MM.1S (cell line): ENCODE measurements at regions not wholly inside any gene's neighbourhood (a gene's known extent, or its start where the extent isn't known, plus 50 kb on each side); places are given as distances from the start of the nearest gene placed in this dataset.

ENCODE experiments used
- DNase-seq: peaks from one replicate; pipeline ENCODE4 v3.0.0-alpha.2; 2015
- H2AFZ ChIP-seq: fragments of 300-600 bp; sonication (generic); 2 replicates; pipeline ENCODE4 v1.6.0; 2016; ENCODE audit warnings: antibody characterized with exemption, low read length
- H3F3A ChIP-seq: fragments of 300-600 bp; sonication (generic); 2 replicates; pipeline ENCODE4 v1.6.1; 2016; ENCODE audit warnings: mild to moderate bottlenecking, antibody characterized with exemption, low read length, moderate library complexity, mixed read lengths; ENCODE audit not compliant: insufficient read depth
- H3K27ac ChIP-seq: fragments of 300-600 bp; sonication (generic); 2 replicates; pipeline ENCODE4 v1.5.1; 2016; ENCODE audit warnings: mild to moderate bottlenecking, low read length
- H3K27me3 ChIP-seq: fragments of 300-600 bp; sonication (generic); replicated peaks from 2 replicates; pipeline ENCODE4 v1.6.0; 2016; ENCODE audit warnings: low read length; ENCODE audit not compliant: insufficient read depth
- H3K36me3 ChIP-seq: fragments of 300-600 bp; sonication (generic); replicated peaks from 2 replicates; pipeline ENCODE4 v1.6.1; 2016; ENCODE audit warnings: mild to moderate bottlenecking, low read length, mixed read lengths; ENCODE audit not compliant: insufficient read depth
- H3K4me1 ChIP-seq: fragments of 300-600 bp; sonication (generic); 2 replicates; pipeline ENCODE4 v1.6.1; 2016; ENCODE audit warnings: low read length, mixed read lengths
- H3K4me2 ChIP-seq: fragments of 300-600 bp; sonication (generic); 2 replicates; pipeline ENCODE4 v1.6.0; 2016; ENCODE audit warnings: low read depth, low read length
- H3K4me3 ChIP-seq: fragments of 300-600 bp; sonication (generic); 2 replicates; pipeline ENCODE4 v1.5.1; 2016; ENCODE audit warnings: low read length, mixed read lengths
- H3K79me2 ChIP-seq: fragments of 300-600 bp; sonication (generic); 2 replicates; pipeline ENCODE4 v1.6.1; 2016; ENCODE audit warnings: mixed run types, low read length, mixed read lengths
- H3K9ac ChIP-seq: fragments of 300-600 bp; sonication (generic); 2 replicates; pipeline ENCODE4 v1.6.1; 2016; ENCODE audit warnings: low read length, mixed read lengths
- H3K9me2 ChIP-seq: fragments of 300-600 bp; sonication (generic); replicated peaks from 2 replicates; pipeline ENCODE4 v1.6.1; 2016; ENCODE audit warnings: mild to moderate bottlenecking, low read length, mixed read lengths; ENCODE audit not compliant: insufficient read depth
- H3K9me3 ChIP-seq: fragments of 300-600 bp; sonication (generic); replicated peaks from 2 replicates; pipeline ENCODE4 v1.6.1; 2016; ENCODE audit warnings: mild to moderate bottlenecking, low read length, mixed read lengths; ENCODE audit not compliant: insufficient read depth
- H4K20me1 ChIP-seq: fragments of 300-600 bp; sonication (generic); 2 replicates; pipeline ENCODE4 v1.6.1; 2016; ENCODE audit warnings: mild to moderate bottlenecking, low read length, moderate library complexity, mixed read lengths; ENCODE audit not compliant: insufficient read depth
- CTCF ChIP-seq: fragments of 300-600 bp; sonication (generic); IDR thresholded peaks from 2 replicates; pipeline ENCODE4 v1.5.1; 2016; ENCODE audit warnings: antibody characterized with exemption, low read length, mixed read lengths
- EZH2 ChIP-seq: fragments of 300-600 bp; sonication (generic); optimal IDR thresholded peaks from 2 replicates; pipeline ENCODE3; 2017; ENCODE audit warnings: low read depth, mild to moderate bottlenecking, antibody characterized with exemption, low read length, mixed read lengths
- EZH2phosphoT487 ChIP-seq: fragments of 300-600 bp; sonication (generic); IDR thresholded peaks from 2 replicates; pipeline ENCODE4 v1.6.1; 2018; ENCODE audit warnings: antibody characterized with exemption, low read length

GRCh38 chr6:170201361-170201760, 89.5 kb downstream of the DLL1 start:
- no peak for DNase-seq
- Histone ChIP-seq H3K9me2 (no peaks in the 10 kb centered on the region), H3K9ac (no peak overlapping the region), H3K4me1 (no peaks in the 10 kb centered on the region), H3K9me3 (no peaks in the 10 kb centered on the region), H3K27me3 (no peaks in the 10 kb centered on the region), H3K4me2 (no peak overlapping the region), H3K4me3 (no peak overlapping the region), H4K20me1 (no peaks in the 10 kb centered on the region), H3K79me2 (no peaks in the 10 kb centered on the region), H3F3A (no peaks in the 10 kb centered on the region), H2AFZ (no peak overlapping the region), H3K36me3 (no peaks in the 10 kb centered on the region), H3K27ac (no peak overlapping the region)
- no peak for TF ChIP-seq CTCF
- TF ChIP-seq EZH2phosphoT487 = no peak
- no peak for TF ChIP-seq EZH2

DNA sequence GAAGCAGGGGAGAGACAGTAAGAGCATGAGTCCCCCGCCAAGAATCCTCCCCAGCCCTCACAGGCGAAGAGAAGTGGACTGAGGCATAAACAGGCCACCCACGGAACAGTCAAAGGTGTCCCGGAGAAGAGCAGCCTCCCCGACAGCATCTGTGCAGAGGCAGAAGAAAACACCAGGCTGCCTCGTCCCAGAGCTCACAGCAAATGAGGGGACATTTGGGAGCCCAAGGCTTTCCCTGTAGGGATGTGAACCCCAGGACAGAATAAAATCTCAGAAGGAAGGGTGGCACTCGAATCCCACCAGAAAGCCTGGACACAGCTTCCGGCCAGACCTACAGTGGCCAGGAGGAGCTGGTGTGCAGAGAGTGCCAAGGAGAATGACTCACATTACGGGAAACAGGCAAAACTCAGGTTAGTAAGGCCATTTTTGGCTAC, 90.4 kb downstream of the DLL1 start:
- no peak for DNase-seq
- H2AFZ ChIP-seq = no peak overlapping the region
- H3K4me3 ChIP-seq = no peak overlapping the region
- no peaks in the 10 kb centered on the region for H3K9me3 ChIP-seq
- no peak overlapping the region for H3K4me2 ChIP-seq
- TF ChIP-seq EZH2phosphoT487 (no peak), EZH2 (no peak), CTCF (no peak)
- no peaks in the 10 kb centered on the region for H3K9me2 ChIP-seq
- H3K79me2 ChIP-seq = no peaks in the 10 kb centered on the region
- no peak overlapping the region for H3K27ac ChIP-seq
- no peak overlapping the region for H3K9ac ChIP-seq
- no peaks in the 10 kb centered on the region for H3K27me3 ChIP-seq
- H3K4me1 ChIP-seq = no peaks in the 10 kb centered on the region
- no peaks in the 10 kb centered on the region for H3K36me3 ChIP-seq
- H4K20me1 ChIP-seq = no peaks in the 10 kb centered on the region
- H3F3A ChIP-seq = no peaks in the 10 kb centered on the region

DNA sequence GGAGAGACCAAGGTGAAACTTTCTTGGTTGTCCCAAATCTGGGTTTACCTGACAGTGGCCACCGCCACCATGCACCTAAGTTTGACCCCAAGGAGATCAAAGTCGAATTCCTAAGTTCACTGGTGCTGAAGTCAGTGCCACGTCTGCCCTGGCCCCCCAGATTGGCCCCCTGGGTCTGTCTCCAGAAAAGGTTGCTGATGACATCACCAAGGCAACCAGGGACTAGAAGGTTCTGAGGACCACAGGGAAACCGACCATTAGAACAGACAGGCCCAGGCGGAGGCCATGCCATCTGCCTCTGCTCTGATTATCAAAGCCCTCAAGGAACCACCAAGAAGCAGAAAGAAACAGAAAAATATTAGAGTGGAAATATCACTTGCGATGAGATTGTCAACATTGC, 91.2 kb downstream of the DLL1 start:
- TF ChIP-seq CTCF (no peak), EZH2 (no peak), EZH2phosphoT487 (no peak)
- DNase-seq = no peak
- Histone ChIP-seq H3K4me2 (no peak overlapping the region), H3K9ac (no peak overlapping the region), H3K36me3 (no peaks in the 10 kb centered on the region), H3F3A (no peaks in the 10 kb centered on the region), H3K79me2 (no peaks in the 10 kb centered on the region), H3K9me2 (no peaks in the 10 kb centered on the region), H3K4me3 (no peak overlapping the region), H3K27ac (no peak overlapping the region), H2AFZ (no peak overlapping the region), H3K9me3 (no peaks in the 10 kb centered on the region), H4K20me1 (no peaks in the 10 kb centered on the region), H3K4me1 (no peaks in the 10 kb centered on the region), H3K27me3 (no peaks in the 10 kb centered on the region)

- Histone ChIP-seq H3K79me2 (no peaks in the 10 kb centered on the region), H4K20me1 (no peaks in the 10 kb centered on the region)
These were observed 92.6 kb downstream of the DLL1 start for GRCh38 chr6:170198298-170198697.

More at GRCh38 chr6:170198298-170198697, 92.6 kb downstream of the DLL1 start:
- Histone ChIP-seq H3K4me1 (no peaks in the 10 kb centered on the region), H3K27ac (no peak overlapping the region), H3K9me3 (no peaks in the 10 kb centered on the region), H3K4me2 (no peak overlapping the region), H3K27me3 (no peaks in the 10 kb centered on the region), H3K9ac (no peak overlapping the region), H2AFZ (no peak overlapping the region), H3F3A (no peaks in the 10 kb centered on the region), H3K9me2 (no peaks in the 10 kb centered on the region), H3K4me3 (no peak overlapping the region), H3K36me3 (no peaks in the 10 kb centered on the region)
- no peak for TF ChIP-seq EZH2
- no peak for TF ChIP-seq EZH2phosphoT487
- TF ChIP-seq CTCF = no peak
- DNase-seq = no peak
